ENCODE measurements at regions not wholly inside any gene's neighbourhood (a gene's known extent, or its start where the extent isn't known, plus 50 kb on each side); places are given as distances from the start of the nearest gene placed in this dataset.

- no peaks in the 10 kb centered on the region for H3K36me3 Mint-ChIP-seq (ENCODE audit: insufficient read depth in 2 of 2)
- DNase-seq (no peak), ATAC-seq (replicated peaks in 1 of 2) (peak in 1 of 2 donors; percentile 39)
- no peak overlapping the region for H3K27ac Mint-ChIP-seq
- H3K27me3 Mint-ChIP-seq (ENCODE audit: low read depth) = peaks cover 24% of the 10 kb centered on the region
- H3K4me1 Mint-ChIP-seq (ENCODE audit: low read depth) = peaks cover 9% of the 10 kb centered on the region
- peaks cover 0 to 2% of the 10 kb centered on the region in 2 donors for H3K9me3 Mint-ChIP-seq
- no peak overlapping the region for H3K4me3 Mint-ChIP-seq
These were observed 214.6 kb downstream of the TRIB2 start for GRCh38 chr2:12931186-12931844.

GRCh38 chr2:12932192-12932591 lies 215.5 kb downstream of the TRIB2 start:
- H3K36me3 Mint-ChIP-seq (ENCODE audit: insufficient read depth in 2 of 2) = no peaks in the 10 kb centered on the region
- H3K4me3 Mint-ChIP-seq = no peak overlapping the region
- ATAC-seq (replicated peaks in 1 of 2) (no peak), DNase-seq (no peak)
- peaks cover 9% of the 10 kb centered on the region for H3K4me1 Mint-ChIP-seq (ENCODE audit: low read depth)
- peaks cover 24% of the 10 kb centered on the region for H3K27me3 Mint-ChIP-seq (ENCODE audit: low read depth)
- H3K9me3 Mint-ChIP-seq = no peaks in the 10 kb centered on the region
- no peak overlapping the region for H3K27ac Mint-ChIP-seq

- Mint-ChIP-seq H3K4me3 (no peak overlapping the region), H3K4me1 (ENCODE audit: low read depth) (no peaks in the 10 kb centered on the region), H3K27ac (no peak overlapping the region), H3K36me3 (ENCODE audit: insufficient read depth in 2 of 2) (no peaks in the 10 kb centered on the region), H3K27me3 (ENCODE audit: low read depth) (peaks cover 17% of the 10 kb centered on the region), H3K9me3 (no peaks in the 10 kb centered on the region)
- no peak for ATAC-seq (replicated peaks in 1 of 2)
- no peak for DNase-seq
These were observed 217.5 kb downstream of the TRIB2 start for GRCh38 chr2:12934146-12934756.

- Mint-ChIP-seq H3K4me1 (ENCODE audit: low read depth) (no peaks in the 10 kb centered on the region), H3K27ac (no peak overlapping the region), H3K9me3 (no peaks in the 10 kb centered on the region), H3K4me3 (no peak overlapping the region), H3K27me3 (ENCODE audit: low read depth) (peaks cover 17% of the 10 kb centered on the region), H3K36me3 (ENCODE audit: insufficient read depth in 2 of 2) (no peaks in the 10 kb centered on the region)
- ATAC-seq (replicated peaks in 1 of 2) (no peak), DNase-seq (no peak)
These were observed 218.5 kb downstream of the TRIB2 start for GRCh38 chr2:12935222-12935621.

GRCh38 chr2:12935796-12936195 lies 219.1 kb downstream of the TRIB2 start:
- Mint-ChIP-seq H3K27me3 (ENCODE audit: low read depth) (peaks cover 11% of the 10 kb centered on the region), H3K4me3 (no peak overlapping the region), H3K9me3 (no peaks in the 10 kb centered on the region), H3K4me1 (ENCODE audit: low read depth) (no peaks in the 10 kb centered on the region), H3K36me3 (ENCODE audit: insufficient read depth in 2 of 2) (no peaks in the 10 kb centered on the region), H3K27ac (no peak overlapping the region)
- DNase-seq (no peak), ATAC-seq (replicated peaks in 1 of 2) (no peak)

- no peak overlapping the region for H3K4me3 Mint-ChIP-seq
- no peaks in the 10 kb centered on the region for H3K4me1 Mint-ChIP-seq (ENCODE audit: low read depth)
- no peak overlapping the region for H3K27ac Mint-ChIP-seq
- no peaks in the 10 kb centered on the region for H3K9me3 Mint-ChIP-seq
- peaks cover 0 to 3% of the 10 kb centered on the region in 2 donors for H3K36me3 Mint-ChIP-seq (ENCODE audit: insufficient read depth in 2 of 2)
- peaks cover 17% of the 10 kb centered on the region for H3K27me3 Mint-ChIP-seq (ENCODE audit: low read depth)
- DNase-seq (no peak), ATAC-seq (replicated peaks in 1 of 2) (no peak)
These were observed 224.5 kb downstream of the TRIB2 start for GRCh38 chr2:12941203-12941602.

- H3K4me3 Mint-ChIP-seq = no peak overlapping the region
- H3K36me3 Mint-ChIP-seq (ENCODE audit: insufficient read depth in 2 of 2) = no peaks in the 10 kb centered on the region
- no peak overlapping the region for H3K27ac Mint-ChIP-seq
- no peak for DNase-seq
- peaks cover 27% of the 10 kb centered on the region for H3K27me3 Mint-ChIP-seq (ENCODE audit: low read depth)
- no peaks in the 10 kb centered on the region for H3K9me3 Mint-ChIP-seq
- H3K4me1 Mint-ChIP-seq (ENCODE audit: low read depth) = peaks cover 32% of the 10 kb centered on the region
- ATAC-seq (replicated peaks in 1 of 2) = no peak
These were observed 231.7 kb downstream of the TRIB2 start for GRCh38 chr2:12948231-12948960.

- Mint-ChIP-seq H3K27me3 (ENCODE audit: low read depth) (peaks cover 31% of the 10 kb centered on the region), H3K36me3 (ENCODE audit: insufficient read depth in 2 of 2) (no peaks in the 10 kb centered on the region), H3K4me3 (no peak overlapping the region), H3K27ac (no peak overlapping the region), H3K4me1 (ENCODE audit: low read depth) (peaks cover 32% of the 10 kb centered on the region), H3K9me3 (no peaks in the 10 kb centered on the region)
- DNase-seq = peak; percentile 33 to 61
- ATAC-seq (replicated peaks in 1 of 2) = peak; percentile 92 to 93
These were observed 232.2 kb downstream of the TRIB2 start for GRCh38 chr2:12948961-12949353.

GRCh38 chr2:12949406-12949805 lies 232.7 kb downstream of the TRIB2 start:
- ATAC-seq (replicated peaks in 1 of 2) = peak; percentile 13 to 22
- no peak overlapping the region for H3K27ac Mint-ChIP-seq
- peaks cover 34% of the 10 kb centered on the region for H3K27me3 Mint-ChIP-seq (ENCODE audit: low read depth)

GRCh38 chr2:12950174-12950573 lies 233.4 kb downstream of the TRIB2 start:
- ATAC-seq (replicated peaks in 1 of 2) = no peak
- H3K36me3 Mint-ChIP-seq (ENCODE audit: insufficient read depth in 2 of 2) = no peaks in the 10 kb centered on the region
- H3K27me3 Mint-ChIP-seq (ENCODE audit: low read depth) = peaks cover 34% of the 10 kb centered on the region
- H3K4me3 Mint-ChIP-seq = no peak overlapping the region
- peaks cover 32% of the 10 kb centered on the region for H3K4me1 Mint-ChIP-seq (ENCODE audit: low read depth)
- H3K9me3 Mint-ChIP-seq = no peaks in the 10 kb centered on the region
- DNase-seq = no peak
- H3K27ac Mint-ChIP-seq = no peak overlapping the region

More at GRCh38 chr2:12949406-12949805, 232.7 kb downstream of the TRIB2 start:
- Mint-ChIP-seq H3K9me3 (no peaks in the 10 kb centered on the region), H3K4me1 (ENCODE audit: low read depth) (peaks cover 32% of the 10 kb centered on the region), H3K4me3 (no peak overlapping the region), H3K36me3 (ENCODE audit: insufficient read depth in 2 of 2) (no peaks in the 10 kb centered on the region)
- DNase-seq = no peak

GRCh38 chr2:12950957-12951656 lies 234.4 kb downstream of the TRIB2 start:
- DNase-seq (no peak), ATAC-seq (replicated peaks in 1 of 2) (no peak)
- H3K27me3 Mint-ChIP-seq (ENCODE audit: low read depth) = peaks cover 27% of the 10 kb centered on the region
- no peaks in the 10 kb centered on the region for H3K9me3 Mint-ChIP-seq
- H3K36me3 Mint-ChIP-seq (ENCODE audit: insufficient read depth in 2 of 2) = no peaks in the 10 kb centered on the region
- peaks cover 32% of the 10 kb centered on the region for H3K4me1 Mint-ChIP-seq (ENCODE audit: low read depth)
- H3K27ac Mint-ChIP-seq = no peak overlapping the region
- H3K4me3 Mint-ChIP-seq = no peak overlapping the region

GRCh38 chr2:12951657-12951973 lies 234.9 kb downstream of the TRIB2 start:
- peaks cover 30% of the 10 kb centered on the region for H3K27me3 Mint-ChIP-seq (ENCODE audit: low read depth)
- peaks cover 32% of the 10 kb centered on the region for H3K4me1 Mint-ChIP-seq (ENCODE audit: low read depth)
- no peak overlapping the region for H3K4me3 Mint-ChIP-seq
- no peaks in the 10 kb centered on the region for H3K36me3 Mint-ChIP-seq (ENCODE audit: insufficient read depth in 2 of 2)
- ATAC-seq (replicated peaks in 1 of 2) (no peak), DNase-seq (no peak)
- H3K9me3 Mint-ChIP-seq = no peaks in the 10 kb centered on the region
- H3K27ac Mint-ChIP-seq = no peak overlapping the region

GRCh38 chr2:12953596-12953995 lies 236.9 kb downstream of the TRIB2 start:
- Mint-ChIP-seq H3K36me3 (ENCODE audit: insufficient read depth in 2 of 2) (no peaks in the 10 kb centered on the region), H3K4me3 (no peak overlapping the region), H3K27me3 (ENCODE audit: low read depth) (peaks cover 31% of the 10 kb centered on the region), H3K4me1 (ENCODE audit: low read depth) (peaks cover 32% of the 10 kb centered on the region), H3K9me3 (no peaks in the 10 kb centered on the region), H3K27ac (no peak overlapping the region)
- DNase-seq (no peak), ATAC-seq (replicated peaks in 1 of 2) (no peak)
